ENCODE measurements at regions not wholly inside any gene's neighbourhood (a gene's known extent, or its start where the extent isn't known, plus 50 kb on each side); places are given as distances from the start of the nearest gene placed in this dataset.
A peak's percentile ranks its signal among the peaks of the same experiment; 100 is the strongest.

- Histone ChIP-seq H3K27ac (ENCODE audit: low read length) (no peak overlapping the region), H3K4me3 (ENCODE audit: low read length) (no peak overlapping the region), H3K27me3 (ENCODE audit: control insufficient read depth, insufficient read depth, low read length) (no peaks in the 10 kb centered on the region), H3K4me1 (ENCODE audit: control insufficient read depth, insufficient read depth, low read length) (no peaks in the 10 kb centered on the region), H3K9me3 (ENCODE audit: control insufficient read depth, insufficient read depth, low read length) (no peaks in the 10 kb centered on the region), H3K36me3 (ENCODE audit: control insufficient read depth, insufficient read depth, low read length) (no peaks in the 10 kb centered on the region)
- H3K9me3 Mint-ChIP-seq, result no peaks in the 10 kb centered on the region
- intact Hi-C loops (cut with micrococcal nuclease), result no loop called here
- H3K27me3 Mint-ChIP-seq (ENCODE audit: low read depth in 2 of 2), result peaks cover 0 to 9% of the 10 kb centered on the region in 2 donors
- ATAC-seq (no peak), DNase-seq (no peak)
- H3K4me3 Mint-ChIP-seq, result no peak overlapping the region
- no peaks in the 10 kb centered on the region for H3K36me3 Mint-ChIP-seq
- TF ChIP-seq CTCF (IDR thresholded peaks at IDR 0.05), result no peak
- H3K27ac Mint-ChIP-seq, result no peak overlapping the region
- H3K4me1 Mint-ChIP-seq, result no peaks in the 10 kb centered on the region
- 85% methylated on average over 1 of the region's 2 CpGs for WGBS (ENCODE audit: insufficient coverage)
Observed at GRCh38 chr14:39492267-39492666, 60.0 kb upstream of the FBXO33 start.

- WGBS (ENCODE audit: insufficient coverage), result 50% methylated on average over 1 of the region's 3 CpGs
- no peaks in the 10 kb centered on the region for H3K4me1 Mint-ChIP-seq
- no peaks in the 10 kb centered on the region for H3K36me3 Mint-ChIP-seq
- no peak overlapping the region for H3K4me3 Mint-ChIP-seq
- Histone ChIP-seq H3K27ac (ENCODE audit: low read length) (no peak overlapping the region), H3K9me3 (ENCODE audit: control insufficient read depth, insufficient read depth, low read length) (no peaks in the 10 kb centered on the region), H3K4me1 (ENCODE audit: control insufficient read depth, insufficient read depth, low read length) (no peaks in the 10 kb centered on the region), H3K36me3 (ENCODE audit: control insufficient read depth, insufficient read depth, low read length) (no peaks in the 10 kb centered on the region), H3K4me3 (ENCODE audit: low read length) (no peak overlapping the region), H3K27me3 (ENCODE audit: control insufficient read depth, insufficient read depth, low read length) (no peaks in the 10 kb centered on the region)
- peaks cover 0 to 9% of the 10 kb centered on the region in 2 donors for H3K27me3 Mint-ChIP-seq (ENCODE audit: low read depth in 2 of 2)
- intact Hi-C loops (cut with micrococcal nuclease), result no loop called here
- H3K27ac Mint-ChIP-seq, result no peak overlapping the region
- TF ChIP-seq CTCF (IDR thresholded peaks at IDR 0.05), result peak; percentile 65
- DNase-seq (peak in 1 of 2 donors; percentile 56), ATAC-seq (no peak)
- no peaks in the 10 kb centered on the region for H3K9me3 Mint-ChIP-seq
Observed at GRCh38 chr14:39491134-39491571, 58.9 kb upstream of the FBXO33 start.

- DNase-seq (no peak), ATAC-seq (no peak)
- H3K4me1 ChIP-seq (ENCODE audit: control insufficient read depth, insufficient read depth, low read length), result no peaks in the 10 kb centered on the region
- no peaks in the 10 kb centered on the region for H3K36me3 Mint-ChIP-seq
- no peak overlapping the region for H3K27ac ChIP-seq (ENCODE audit: low read length)
- no peaks in the 10 kb centered on the region for H3K36me3 ChIP-seq (ENCODE audit: control insufficient read depth, insufficient read depth, low read length)
- intact Hi-C loops (cut with micrococcal nuclease), result no loop called here
- H3K4me1 Mint-ChIP-seq, result no peaks in the 10 kb centered on the region
- 71% methylated on average over 1 of the region's 1 CpG for WGBS (ENCODE audit: insufficient coverage)
- peaks cover 0 to 6% of the 10 kb centered on the region in 2 donors for H3K27me3 Mint-ChIP-seq (ENCODE audit: low read depth in 2 of 2)
- no peaks in the 10 kb centered on the region for H3K27me3 ChIP-seq (ENCODE audit: control insufficient read depth, insufficient read depth, low read length)
- TF ChIP-seq CTCF (IDR thresholded peaks at IDR 0.05), result no peak
- H3K4me3 ChIP-seq (ENCODE audit: low read length), result no peak overlapping the region
- no peak overlapping the region for H3K27ac Mint-ChIP-seq
- H3K9me3 ChIP-seq (ENCODE audit: control insufficient read depth, insufficient read depth, low read length), result no peaks in the 10 kb centered on the region
- H3K4me3 Mint-ChIP-seq, result no peak overlapping the region
- H3K9me3 Mint-ChIP-seq, result no peaks in the 10 kb centered on the region
Observed at GRCh38 chr14:39488600-39488999, 56.4 kb upstream of the FBXO33 start.

GRCh38 chr14:39483682-39484081, 51.4 kb upstream of the FBXO33 start:
- no peaks in the 10 kb centered on the region for H3K4me1 ChIP-seq (ENCODE audit: control insufficient read depth, insufficient read depth, low read length)
- intact Hi-C loops (cut with micrococcal nuclease), result no loop called here
- Mint-ChIP-seq H3K27ac (no peak overlapping the region), H3K27me3 (ENCODE audit: low read depth in 2 of 2) (peaks cover 9 to 12% of the 10 kb centered on the region in 2 donors), H3K9me3 (peaks cover 0 to 2% of the 10 kb centered on the region in 2 donors), H3K4me3 (no peak overlapping the region), H3K36me3 (peaks cover 7% of the 10 kb centered on the region), H3K4me1 (no peaks in the 10 kb centered on the region)
- H3K27me3 ChIP-seq (ENCODE audit: control insufficient read depth, insufficient read depth, low read length), result no peaks in the 10 kb centered on the region
- no peak for ATAC-seq
- H3K4me3 ChIP-seq (ENCODE audit: low read length), result no peak overlapping the region
- H3K36me3 ChIP-seq (ENCODE audit: control insufficient read depth, insufficient read depth, low read length), result no peaks in the 10 kb centered on the region
- 86% methylated on average over 1 of the region's 1 CpG for WGBS (ENCODE audit: insufficient coverage)
- no peaks in the 10 kb centered on the region for H3K9me3 ChIP-seq (ENCODE audit: control insufficient read depth, insufficient read depth, low read length)
- H3K27ac ChIP-seq (ENCODE audit: low read length), result no peak overlapping the region
- TF ChIP-seq CTCF (IDR thresholded peaks at IDR 0.05), result no peak
- DNase-seq, result no peak
